ENCODE measurements at regions not wholly inside any gene's neighbourhood (a gene's known extent, or its start where the extent isn't known, plus 50 kb on each side); places are given as distances from the start of the nearest gene placed in this dataset.

- no peak overlapping the region for H3K14ac ChIP-seq (ENCODE audit: insufficient read length)
- no peak overlapping the region for H4K8ac ChIP-seq (ENCODE audit: extremely low read depth, insufficient read depth, low read length)
- 97% methylated on average over 2 of the region's 2 CpGs; no CpG with 5 or more reads in 1 of the 2 experiments for WGBS, 2 experiments (ENCODE audit: extremely low coverage in 1 of 2, insufficient coverage in 1 of 2, insufficient read length in 1 of 2, insufficient replicate concordance in 2 of 2, low coverage in 1 of 2, low lambda C conversion rate in 2 of 2, missing lambda C conversion rate in 1 of 2)
- H3K9me3 ChIP-seq (ENCODE audit: insufficient read depth in 2 of 2, low read depth in 1 of 2, low read length in 1 of 2): no peaks in the 10 kb centered on the region
- DNase-seq (ENCODE audit: low read depth in 1 of 2, low spot score in 2 of 2) (no peak), FAIRE-seq (no peak)
- no peaks in the 10 kb centered on the region for H3K23me2 ChIP-seq (ENCODE audit: low read depth, low read length)
- no peak overlapping the region for H2BK20ac ChIP-seq (ENCODE audit: low read length)
- no peak overlapping the region for H3K9ac ChIP-seq (replicated peaks in 1 of 4; ENCODE audit: extremely low read depth in 1 of 4, low read depth in 3 of 4, low read length in 3 of 4)
- peaks cover 2 to 11% (median 6%) of the 10 kb centered on the region in 4 experiments; a peak in 5 of 7 replicates for H3K4me1 ChIP-seq (replicated peaks in 1 of 4; ENCODE audit: control insufficient read depth in 3 of 4, insufficient read depth in 4 of 4, low read length in 3 of 4)
- H3K23ac ChIP-seq (ENCODE audit: insufficient read length): no peak overlapping the region
- H2BK5ac ChIP-seq (ENCODE audit: low read depth, low read length): no peak overlapping the region
- no peak overlapping the region for H2AK5ac ChIP-seq (ENCODE audit: low read depth, low read length)
- POLR2A ChIA-PET (ENCODE audit: partially characterized antibody): no interaction called here
- no peak overlapping the region for H2BK15ac ChIP-seq (ENCODE audit: low read length)
- H3K18ac ChIP-seq (ENCODE audit: extremely low read depth, low read length): no peak overlapping the region
- H4K20me1 ChIP-seq (replicated peaks in 1 of 2; ENCODE audit: control insufficient read depth in 1 of 2, insufficient read depth in 2 of 2, low read length in 2 of 2): no peaks in the 10 kb centered on the region
- no peak overlapping the region for H3K56ac ChIP-seq (replicated peaks; ENCODE audit: insufficient read length, low read depth, low read length)
- H4K91ac ChIP-seq (replicated peaks; ENCODE audit: insufficient read length, low read length): no peak overlapping the region
- H3K79me2 ChIP-seq (ENCODE audit: control insufficient read depth in 1 of 2, insufficient read depth in 2 of 2, low read length in 2 of 2): no peaks in the 10 kb centered on the region
- H3K4me3 ChIP-seq (ENCODE audit: extremely low read depth in 1 of 4, insufficient read depth in 2 of 4, low read depth in 3 of 4, low read length in 4 of 4): no peak overlapping the region
- no peak overlapping the region for H4K5ac ChIP-seq (ENCODE audit: insufficient read length, low read depth, low read length)
- H3K4ac ChIP-seq (replicated peaks; ENCODE audit: insufficient read length, low read depth, low read length): no peak overlapping the region
- H2BK120ac ChIP-seq (replicated peaks; ENCODE audit: low read depth, low read length): no peak overlapping the region
- H2BK12ac ChIP-seq (ENCODE audit: low read depth, low read length): no peak overlapping the region
- no peaks in the 10 kb centered on the region for H3K36me3 ChIP-seq (ENCODE audit: control insufficient read depth in 2 of 4, insufficient read depth in 4 of 4, low read length in 3 of 4)
- no peaks in the 10 kb centered on the region for H3K79me1 ChIP-seq (ENCODE audit: low read depth, low read length)
- H3K4me2 ChIP-seq (ENCODE audit: insufficient read depth in 1 of 2, low read depth in 2 of 2, low read length in 2 of 2): no peak overlapping the region
- CTCF ChIA-PET (ENCODE audit: partially characterized antibody): interaction anchor here (0.7 to 1.7 kb wide), 3 partner anchors 11 to 292 kb away, joined by 3 to 5 read pairs (median 3); partner anchors contain the start of gene CCDC85A
- H2AFZ ChIP-seq (ENCODE audit: low read length): no peak overlapping the region
- no peaks in the 10 kb centered on the region for H3K27me3 ChIP-seq (replicated peaks in 1 of 4; ENCODE audit: control insufficient read depth in 3 of 4, extremely low read depth in 1 of 4, insufficient read depth in 3 of 4, low read length in 3 of 4)
- no peak overlapping the region for H3K27ac ChIP-seq (ENCODE audit: low read depth, low read length)
- no peak for TF ChIP-seq SIN3A (conservative IDR thresholded peaks at IDR 0.05 in 1 of 2, IDR thresholded peaks at IDR 0.05 in 1 of 2; ENCODE audit: low read depth in 1 of 2, low read length in 2 of 2)
- no peak for TF ChIP-seq USF2 (IDR thresholded peaks at IDR 0.05; ENCODE audit: low read length)
- TF ChIP-seq RXRA (IDR thresholded peaks at IDR 0.05; ENCODE audit: insufficient read depth, low read depth, low read length): no peak
- TF ChIP-seq CREB1 (IDR thresholded peaks at IDR 0.05): no peak
- no peak for TF ChIP-seq SAP30 (IDR thresholded peaks at IDR 0.05; ENCODE audit: insufficient read depth, insufficient replicate concordance, low read length)
- no peak for TF ChIP-seq POU5F1 (IDR thresholded peaks at IDR 0.05; ENCODE audit: low read depth, low read length)
- TF ChIP-seq MAX (IDR thresholded peaks at IDR 0.05): no peak
- TF ChIP-seq HDAC6 (IDR thresholded peaks at IDR 0.05; ENCODE audit: low read depth, low read length): no peak
- TF ChIP-seq TCF12 (IDR thresholded peaks at IDR 0.05; ENCODE audit: low read depth, low read length): no peak
- no peak for TF ChIP-seq POLR2A (IDR thresholded peaks at IDR 0.05; ENCODE audit: control extremely low read depth in 1 of 2, low read depth in 2 of 2, low read length in 2 of 2)
- no peak for TF ChIP-seq SP1 (IDR thresholded peaks at IDR 0.05; ENCODE audit: low read depth, low read length)
- TF ChIP-seq SUZ12 (IDR thresholded peaks at IDR 0.05; ENCODE audit: low read length): no peak
- TF ChIP-seq CHD1 (IDR thresholded peaks at IDR 0.05; ENCODE audit: low read depth, low read length): no peak
Observed at GRCh38 chr2:56475191-56475590, 291.4 kb downstream of the CCDC85A start.

Data from H1 (cell line).